Smooth muscle cell (in vitro differentiated cells): ENCODE measurements at regions not wholly inside any gene's neighbourhood (a gene's known extent, or its start where the extent isn't known, plus 50 kb on each side); places are given as distances from the start of the nearest gene placed in this dataset.
"Not testable (repeated sequence)": the region's sequence is repeated elsewhere in the genome, so short reads cannot be mapped to it uniquely, and the experiment has no call there.

ENCODE experiments used
- DNase-seq: peaks from one replicate; lab custom pipeline; 2025; ENCODE audit not compliant: unreplicated experiment; lab: John Stamatoyannopoulos, UW
- H2AFZ ChIP-seq: fragments of 200-600 bp; sonication (generic); 2 replicates; pipeline ENCODE4 v1.6.0; 2016; ENCODE audit warnings: antibody characterized with exemption, low read depth, mild to moderate bottlenecking
- H3F3A ChIP-seq: fragments of 200-600 bp; sonication (generic); 2 replicates; pipeline ENCODE4 v1.6.0; 2017; ENCODE audit warnings: antibody characterized with exemption, low read depth
- H3K27ac ChIP-seq: fragments of 200-600 bp; sonication (generic); 2 replicates; pipeline ENCODE4 v1.5.1; 2016; ENCODE audit warnings: low read depth, mild to moderate bottlenecking
- H3K27me3 ChIP-seq: fragments of 200-600 bp; sonication (generic); 2 replicates; pipeline ENCODE4 v1.6.1; 2016; ENCODE audit warnings: low read depth, mild to moderate bottlenecking
- H3K36me3 ChIP-seq: fragments of 200-600 bp; sonication (generic); 2 replicates; pipeline ENCODE4 v1.5.1; 2016; ENCODE audit warnings: low read depth
- H3K4me1 ChIP-seq: fragments of 200-600 bp; sonication (generic); 2 replicates; pipeline ENCODE4 v1.5.1; 2016; ENCODE audit warnings: low read depth
- H3K4me2 ChIP-seq: fragments of 200-600 bp; sonication (generic); 2 replicates; pipeline ENCODE4 v1.6.0; 2016; ENCODE audit warnings: mild to moderate bottlenecking
- H3K4me3 ChIP-seq: fragments of 200-600 bp; sonication (generic); 2 replicates; pipeline ENCODE4 v1.5.1; 2016; ENCODE audit warnings: mild to moderate bottlenecking
- H3K79me2 ChIP-seq: fragments of 200-600 bp; sonication (generic); 2 replicates; pipeline ENCODE4 v1.6.0; 2016; ENCODE audit warnings: low read depth, mild to moderate bottlenecking
- H3K9ac ChIP-seq: fragments of 200-600 bp; sonication (generic); 2 replicates; pipeline ENCODE4 v1.6.0; 2016; ENCODE audit warnings: low read depth
- H3K9me3 ChIP-seq: fragments of 200-600 bp; sonication (generic); replicated peaks from 2 replicates; pipeline ENCODE4 v1.5.1; 2016; ENCODE audit warnings: low read depth
- H4K20me1 ChIP-seq: fragments of 200-600 bp; sonication (generic); 2 replicates; pipeline ENCODE4 v1.6.0; 2016; ENCODE audit warnings: low read depth
- WGBS: methylation state at CpG from one replicate; pipeline ENCODE4 v1.1.7; 2016; ENCODE audit warnings: low lambda C conversion rate; 5-methylcytosine and 5-hydroxymethylcytosine counted together
- TF ChIP-seq, protein P1 (sequence below): fragments of 200-600 bp; sonication (generic); IDR thresholded peaks from 2 replicates; pipeline ENCODE4 v1.5.1; 2017; ENCODE audit warnings: borderline replicate concordance, mild to moderate bottlenecking, antibody characterized with exemption; ENCODE audit not compliant: insufficient read depth, poor library complexity, severe bottlenecking

GRCh38 chr16:8403978-8404749 is 186.1 kb downstream of the TMEM114 start:
- Histone ChIP-seq H3F3A (no peaks in the 10 kb centered on the region), H3K4me1 (no peaks in the 10 kb centered on the region), H3K27me3 (no peaks in the 10 kb centered on the region), H3K79me2 (no peaks in the 10 kb centered on the region), H2AFZ (no peak overlapping the region), H3K9me3 (no peaks in the 10 kb centered on the region), H4K20me1 (no peaks in the 10 kb centered on the region), H3K36me3 (no peaks in the 10 kb centered on the region), H3K4me2 (no peak overlapping the region), H3K9ac (no peak overlapping the region), H3K27ac (no peak overlapping the region), H3K4me3 (no peak overlapping the region)
- TF ChIP-seq, protein P1, sequence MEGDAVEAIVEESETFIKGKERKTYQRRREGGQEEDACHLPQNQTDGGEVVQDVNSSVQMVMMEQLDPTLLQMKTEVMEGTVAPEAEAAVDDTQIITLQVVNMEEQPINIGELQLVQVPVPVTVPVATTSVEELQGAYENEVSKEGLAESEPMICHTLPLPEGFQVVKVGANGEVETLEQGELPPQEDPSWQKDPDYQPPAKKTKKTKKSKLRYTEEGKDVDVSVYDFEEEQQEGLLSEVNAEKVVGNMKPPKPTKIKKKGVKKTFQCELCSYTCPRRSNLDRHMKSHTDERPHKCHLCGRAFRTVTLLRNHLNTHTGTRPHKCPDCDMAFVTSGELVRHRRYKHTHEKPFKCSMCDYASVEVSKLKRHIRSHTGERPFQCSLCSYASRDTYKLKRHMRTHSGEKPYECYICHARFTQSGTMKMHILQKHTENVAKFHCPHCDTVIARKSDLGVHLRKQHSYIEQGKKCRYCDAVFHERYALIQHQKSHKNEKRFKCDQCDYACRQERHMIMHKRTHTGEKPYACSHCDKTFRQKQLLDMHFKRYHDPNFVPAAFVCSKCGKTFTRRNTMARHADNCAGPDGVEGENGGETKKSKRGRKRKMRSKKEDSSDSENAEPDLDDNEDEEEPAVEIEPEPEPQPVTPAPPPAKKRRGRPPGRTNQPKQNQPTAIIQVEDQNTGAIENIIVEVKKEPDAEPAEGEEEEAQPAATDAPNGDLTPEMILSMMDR: no peak
- WGBS: 80% methylated on average over 13 of the region's 13 CpGs
- DNase-seq: no peak

- H3K36me3 ChIP-seq: no peaks in the 10 kb centered on the region
- H3K27me3 ChIP-seq: no peaks in the 10 kb centered on the region
- H3K9ac ChIP-seq: no peak overlapping the region
- H3K27ac ChIP-seq: no peak overlapping the region
- H3K4me1 ChIP-seq: no peaks in the 10 kb centered on the region
- WGBS: 82% methylated on average over 11 of the region's 11 CpGs
- DNase-seq: no peak
- TF ChIP-seq, protein P1: no peak
- H4K20me1 ChIP-seq: no peaks in the 10 kb centered on the region
- no peak overlapping the region for H2AFZ ChIP-seq
- H3K9me3 ChIP-seq: no peaks in the 10 kb centered on the region
- no peak overlapping the region for H3K4me2 ChIP-seq
- no peak overlapping the region for H3K4me3 ChIP-seq
- H3K79me2 ChIP-seq: no peaks in the 10 kb centered on the region
- H3F3A ChIP-seq: no peaks in the 10 kb centered on the region
Observed at GRCh38 chr16:8402981-8403843, 187.1 kb downstream of the TMEM114 start.

DNA sequence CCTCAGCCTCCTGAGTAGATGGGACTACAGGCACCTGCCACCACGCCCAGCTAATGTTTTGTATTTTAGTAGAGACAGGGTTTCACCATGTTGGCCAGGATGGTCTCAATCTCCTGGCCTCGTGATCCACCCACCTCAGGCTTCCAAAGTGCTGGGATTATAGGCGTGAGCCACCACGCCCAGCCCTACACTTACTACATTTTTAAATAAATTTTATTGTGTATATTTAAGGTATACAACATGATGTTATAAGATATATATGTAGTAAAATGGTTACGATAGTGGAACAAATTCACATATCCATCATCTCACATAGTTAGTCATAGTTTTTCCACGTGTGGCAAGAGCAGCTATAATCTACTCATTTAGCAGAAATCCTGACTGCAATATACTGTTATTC is 189.6 kb downstream of the TMEM114 start:
- not testable (repeated sequence) for H3K9me3 ChIP-seq, H2AFZ ChIP-seq, H3K9ac ChIP-seq, H3K36me3 ChIP-seq, H3K4me2 ChIP-seq, H4K20me1 ChIP-seq, H3K4me3 ChIP-seq, H3F3A ChIP-seq, H3K4me1 ChIP-seq, H3K79me2 ChIP-seq, H3K27ac ChIP-seq, H3K27me3 ChIP-seq, DNase-seq
- WGBS: 80% methylated on average over 6 of the region's 6 CpGs

DNA sequence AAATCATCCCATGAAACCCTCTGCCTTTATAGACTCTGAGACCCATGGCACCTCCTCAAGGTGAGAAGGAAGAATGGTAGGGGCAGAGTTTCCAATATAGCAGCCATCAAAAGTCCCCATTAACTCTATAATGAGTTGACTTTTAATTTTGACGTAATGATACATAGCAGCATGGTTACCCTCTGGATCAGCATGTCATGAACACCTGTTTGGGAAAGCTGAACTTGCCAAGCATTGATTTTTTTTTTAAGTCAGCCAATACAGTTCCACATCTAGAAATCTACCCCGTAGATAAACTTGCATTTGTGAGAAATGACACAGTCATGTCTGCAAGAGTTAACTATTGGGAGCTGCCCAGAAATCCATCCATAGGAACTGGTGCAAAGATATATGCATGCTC is 191.8 kb downstream of the TMEM114 start:
- WGBS: 82% methylated on average over 2 of the region's 2 CpGs
- no peak overlapping the region for H3K4me2 ChIP-seq

More for the DNA sequence above, 191.8 kb downstream of the TMEM114 start:
- H3K27ac ChIP-seq: no peak overlapping the region
- TF ChIP-seq, protein P1: no peak
- no peaks in the 10 kb centered on the region for H3K4me1 ChIP-seq
- H3K9ac ChIP-seq: no peak overlapping the region
- no peaks in the 10 kb centered on the region for H3K79me2 ChIP-seq
- no peaks in the 10 kb centered on the region for H4K20me1 ChIP-seq
- no peak overlapping the region for H3K4me3 ChIP-seq
- no peak for DNase-seq
- no peak overlapping the region for H2AFZ ChIP-seq
- no peaks in the 10 kb centered on the region for H3K9me3 ChIP-seq
- no peaks in the 10 kb centered on the region for H3F3A ChIP-seq
- H3K27me3 ChIP-seq: no peaks in the 10 kb centered on the region
- H3K36me3 ChIP-seq: no peaks in the 10 kb centered on the region
